OCI-LY7 (cell line): ENCODE measurements at regions not wholly inside any gene's neighbourhood (a gene's known extent, or its start where the extent isn't known, plus 50 kb on each side); places are given as distances from the start of the nearest gene placed in this dataset.

Experiments
- BruUV-seq: library from RNA; stranded (reverse); fragments of 400-500 nt; replicated peaks from 2 replicates; lab custom pipeline; 2021; lab: Mats Ljungman, UMichigan
- CTCF ChIA-PET: fragments of 300-600 bp; sonication (Branson Sonifier 250); formaldehyde crosslinking; loops from one replicate; lab custom pipeline; 2022; ENCODE audit warnings: antibody characterized with exemption; ENCODE audit not compliant: unreplicated experiment; lab: Charles Lee
- POLR2A ChIA-PET: fragments of 300-600 bp; sonication (Branson Sonifier 250); formaldehyde crosslinking; loops from one replicate; lab custom pipeline; 2022; ENCODE audit warnings: antibody characterized with exemption; lab: Charles Lee
- DNase-seq: peaks from one replicate; pipeline ENCODE4 v3.0.0-alpha.2; 2015; ENCODE audit warnings: low spot score
- H2AFZ ChIP-seq: fragments of 200-600 bp; sonication (generic), shearing (Covaris generic); 2 replicates; pipeline ENCODE4 v1.6.1; 2014; ENCODE audit warnings: mild to moderate bottlenecking, antibody characterized with exemption, low read length, moderate library complexity
- H3K27ac ChIP-seq: fragments of 200-600 bp; sonication (generic); 2 replicates; pipeline ENCODE4 v1.5.1; 2014; ENCODE audit warnings: mixed run types, low read depth, mild to moderate bottlenecking, moderate library complexity, low read length, inconsistent platforms; ENCODE audit not compliant: poor library complexity, severe bottlenecking
- H3K36me3 ChIP-seq: fragments of 200-600 bp; sonication (generic); 2 replicates; pipeline ENCODE4 v1.6.1; 2014; ENCODE audit warnings: mild to moderate bottlenecking, antibody characterized with exemption, low read length, moderate library complexity, mixed read lengths; ENCODE audit not compliant: insufficient read depth
- H3K4me1 ChIP-seq: fragments of 200-600 bp; sonication (generic); 2 replicates; pipeline ENCODE4 v1.5.1; 2014; ENCODE audit warnings: mild to moderate bottlenecking, low read length; ENCODE audit not compliant: insufficient read depth, poor library complexity, severe bottlenecking
- H3K4me2 ChIP-seq: fragments of 200-600 bp; sonication (generic); 2 replicates; pipeline ENCODE4 v1.6.1; 2014; ENCODE audit warnings: mild to moderate bottlenecking, low read length
- H3K4me3 ChIP-seq: fragments of 200-600 bp; sonication (generic); 2 replicates; pipeline ENCODE4 v1.5.1; 2014; ENCODE audit warnings: mild to moderate bottlenecking, low read depth, low read length; ENCODE audit not compliant: poor library complexity, severe bottlenecking
- H3K79me2 ChIP-seq: fragments of 200-600 bp; sonication (generic); 2 replicates; pipeline ENCODE4 v1.6.1; 2016; ENCODE audit warnings: low read depth, mild to moderate bottlenecking, low read length, moderate library complexity, mixed read lengths; ENCODE audit not compliant: insufficient read depth
- H3K9me2 ChIP-seq: fragments of 200-600 bp; sonication (generic); 2 replicates; pipeline ENCODE4 v1.6.1; 2016; ENCODE audit warnings: mild to moderate bottlenecking, low read length, mixed read lengths; ENCODE audit not compliant: insufficient read depth
- H3K9me3 ChIP-seq: fragments of 200-600 bp; sonication (generic); 2 replicates; pipeline ENCODE4 v1.6.1; 2014; ENCODE audit warnings: mild to moderate bottlenecking, mixed run types, low read length, mixed read lengths
- H4K20me1 ChIP-seq: fragments of 200-600 bp; sonication (generic); 2 replicates; pipeline ENCODE4 v1.6.1; 2014; ENCODE audit warnings: mild to moderate bottlenecking, antibody characterized with exemption, low read length, moderate library complexity, mixed read lengths; ENCODE audit not compliant: insufficient read depth
- CTCF ChIP-seq: fragments of 200-600 bp; sonication (generic); conservative IDR thresholded peaks from 2 replicates; pipeline ENCODE4 v1.5.1; 2014; ENCODE audit warnings: mild to moderate bottlenecking, antibody characterized with exemption, low read length, moderate library complexity, mixed read lengths
- EZH2phosphoT487 ChIP-seq: fragments of 200-600 bp; sonication (generic); IDR thresholded peaks from 2 replicates; pipeline ENCODE4 v1.6.1; 2018; ENCODE audit warnings: low read depth, borderline replicate concordance, mild to moderate bottlenecking, mixed run types, antibody characterized with exemption, low read length, moderate library complexity, mixed read lengths
- intact Hi-C: fragments of 100-400 bp; cut with micrococcal nuclease; formaldehyde crosslinking; loops from one replicate; pipeline ENCODE4 v1.10.0; 2022; ENCODE audit not compliant: unreplicated experiment

GRCh38 chr12:46071769-46072624 lies 81.6 kb upstream of the SCAF11 start:
- peak overlapping the region; percentile 29; the same call in 1 of the 2 replicates for H3K4me2 ChIP-seq
- POLR2A ChIA-PET, result interaction anchor here (0.5 to 2.4 kb wide), 6 partner anchors 11 to 1427 kb away, joined by 3 to 7 read pairs (median 4); no protein-coding TSS in a partner anchor
- peaks cover 5% of the 10 kb centered on the region; the same call in 1 of the 2 replicates for H3K9me3 ChIP-seq
- H4K20me1 ChIP-seq, result no peaks in the 10 kb centered on the region
- DNase-seq, result peak; percentile 84
- H2AFZ ChIP-seq, result peak overlapping the region; percentile 82; the same call in 1 of the 2 replicates
- H3K4me1 ChIP-seq, result peaks cover 5% of the 10 kb centered on the region
- H3K9me2 ChIP-seq, result no peaks in the 10 kb centered on the region
- H3K4me3 ChIP-seq, result no peak overlapping the region
- H3K79me2 ChIP-seq, result no peaks in the 10 kb centered on the region
- H3K27ac ChIP-seq, result no peak overlapping the region
- H3K36me3 ChIP-seq, result no peaks in the 10 kb centered on the region
- TF ChIP-seq CTCF, result peak; percentile 98
- no peak for TF ChIP-seq EZH2phosphoT487
- intact Hi-C loops, result loop anchor here (1.0 to 10.0 kb wide), 5 partner anchors 53 to 953 kb away; no protein-coding TSS in a partner anchor
- BruUV-seq, result no TSS peak
- CTCF ChIA-PET, result interaction anchor here (0.6 to 1.6 kb wide), 2 partner anchors 51 to 53 kb away, joined by 3 to 5 read pairs; no protein-coding TSS in a partner anchor

- Histone ChIP-seq H3K79me2 (no peaks in the 10 kb centered on the region), H3K4me2 (no peak overlapping the region), H3K4me3 (no peak overlapping the region), H3K27ac (no peak overlapping the region), H4K20me1 (no peaks in the 10 kb centered on the region), H2AFZ (peak overlapping the region; percentile 82; the same call in 1 of the 2 replicates), H3K9me2 (no peaks in the 10 kb centered on the region), H3K4me1 (peaks cover 5% of the 10 kb centered on the region), H3K9me3 (peaks cover 5% of the 10 kb centered on the region; the same call in 1 of the 2 replicates), H3K36me3 (no peaks in the 10 kb centered on the region)
- TF ChIP-seq EZH2phosphoT487, result no peak
- TF ChIP-seq CTCF, result 0 out of 2 replicates have a peak, but pooled peaks have one; percentile 10
- intact Hi-C loops, result loop anchor here (1.0 to 10.0 kb wide), 2 partner anchors 80 to 953 kb away; no protein-coding TSS in a partner anchor
- ChIA-PET CTCF (interaction anchor here (1.6 to 1.7 kb wide), 2 partner anchors 40 to 54 kb away, joined by 5 to 6 read pairs; no protein-coding TSS in a partner anchor), POLR2A (interaction anchor here (0.5 to 1.7 kb wide), 6 partner anchors 13 to 1428 kb away, joined by 3 to 4 read pairs (median 4); no protein-coding TSS in a partner anchor)
- no TSS peak for BruUV-seq
- peak; percentile 24 for DNase-seq
Measured at GRCh38 chr12:46071335-46071734, 81.0 kb upstream of the SCAF11 start.
